NCI-H187 (cell line): ENCODE measurements at regions not wholly inside any gene's neighbourhood (a gene's known extent, or its start where the extent isn't known, plus 50 kb on each side); places are given as distances from the start of the nearest gene placed in this dataset.

ENCODE experiments used
- DNase-seq, 2 experiments: peaks; one replicate each; lab custom pipeline; 2025; lab: John Stamatoyannopoulos, UW

- no peak for DNase-seq
Measured at GRCh38 chr1:189859385-189859977, 618.2 kb downstream of the BRINP3 start.

- no peak for DNase-seq
Measured at GRCh38 chr1:189866606-189867005, 611.1 kb downstream of the BRINP3 start.

- no peak for DNase-seq
Measured at GRCh38 chr1:189868021-189868420, 609.6 kb downstream of the BRINP3 start.

- no peak for DNase-seq
Measured at GRCh38 chr1:189874715-189875435, 602.8 kb downstream of the BRINP3 start.

GRCh38 chr1:189880135-189880534 is 597.5 kb downstream of the BRINP3 start:
- no peak for DNase-seq

GRCh38 chr1:189899686-189900425 is 577.8 kb downstream of the BRINP3 start:
- no peak for DNase-seq

- no peak for DNase-seq
Measured at GRCh38 chr1:189904509-189904908, 573.2 kb downstream of the BRINP3 start.

GRCh38 chr1:189908113-189908512 is 569.6 kb downstream of the BRINP3 start:
- DNase-seq, result no peak

- DNase-seq, result no peak
Measured at GRCh38 chr1:189921613-189922012, 556.1 kb downstream of the BRINP3 start.

GRCh38 chr1:189927641-189928040 is 550.0 kb downstream of the BRINP3 start:
- DNase-seq, result no peak

GRCh38 chr1:189929501-189930099 is 548.1 kb downstream of the BRINP3 start:
- DNase-seq, result no peak

- no peak for DNase-seq
Measured at GRCh38 chr1:189936861-189937260, 540.8 kb downstream of the BRINP3 start.

GRCh38 chr1:189939967-189940366 is 537.7 kb downstream of the BRINP3 start:
- no peak for DNase-seq

GRCh38 chr1:189941922-189942321 is 535.7 kb downstream of the BRINP3 start:
- no peak for DNase-seq

- DNase-seq, result no peak
Measured at GRCh38 chr1:189958756-189959155, 518.9 kb downstream of the BRINP3 start.

GRCh38 chr1:189960769-189961168 is 516.9 kb downstream of the BRINP3 start:
- DNase-seq, result no peak

- no peak for DNase-seq
Measured at GRCh38 chr1:189962181-189962580, 515.5 kb downstream of the BRINP3 start.

- DNase-seq, result no peak
Measured at GRCh38 chr1:189970331-189971230, 507.1 kb downstream of the BRINP3 start.

- no peak for DNase-seq
Measured at GRCh38 chr1:189971656-189972055, 506.0 kb downstream of the BRINP3 start.

- DNase-seq, result no peak
Measured at GRCh38 chr1:189977184-189977583, 500.5 kb downstream of the BRINP3 start.

GRCh38 chr1:189983166-189983890 is 494.3 kb downstream of the BRINP3 start:
- DNase-seq, result no peak
